CD4-positive, alpha-beta T cell treated with Interleukin-21 for 1 hour (primary cell): ENCODE measurements at regions not wholly inside any gene's neighbourhood (a gene's known extent, or its start where the extent isn't known, plus 50 kb on each side); places are given as distances from the start of the nearest gene placed in this dataset.

ENCODE experiments used
- DNase-seq: peaks from one replicate; pipeline ENCODE4 v3.0.0-alpha.2; 2020

GRCh38 chr10:78504181-78504580 lies 470.5 kb downstream of the RPS24 start:
- DNase-seq: no peak

- DNase-seq: no peak
Observed at GRCh38 chr10:78505657-78506056, 472.0 kb downstream of the RPS24 start.

- no peak for DNase-seq
Observed at GRCh38 chr10:78506614-78507013, 473.0 kb downstream of the RPS24 start.

GRCh38 chr10:78507510-78508160 lies 474.0 kb downstream of the RPS24 start:
- DNase-seq: no peak

- no peak for DNase-seq
Observed at GRCh38 chr10:78508955-78509748, 475.5 kb downstream of the RPS24 start.

- no peak for DNase-seq
Observed at GRCh38 chr10:78510566-78511323, 477.1 kb downstream of the RPS24 start.

GRCh38 chr10:78511324-78512204 lies 477.9 kb downstream of the RPS24 start:
- no peak for DNase-seq

GRCh38 chr10:78512205-78512550 lies 478.5 kb downstream of the RPS24 start:
- DNase-seq: no peak

GRCh38 chr10:78513330-78513729 lies 479.7 kb downstream of the RPS24 start:
- DNase-seq: no peak

- no peak for DNase-seq
Observed at GRCh38 chr10:78513986-78514385, 480.3 kb downstream of the RPS24 start.

GRCh38 chr10:78514459-78514858 lies 480.8 kb downstream of the RPS24 start:
- DNase-seq: no peak

GRCh38 chr10:78515038-78515872 lies 481.6 kb downstream of the RPS24 start:
- DNase-seq: no peak

- no peak for DNase-seq
Observed at GRCh38 chr10:78515873-78516153, 482.1 kb downstream of the RPS24 start.

- no peak for DNase-seq
Observed at GRCh38 chr10:78516236-78516635, 482.6 kb downstream of the RPS24 start.

GRCh38 chr10:78516756-78517155 lies 483.1 kb downstream of the RPS24 start:
- DNase-seq: no peak

- DNase-seq: no peak
Observed at GRCh38 chr10:78518224-78518623, 484.6 kb downstream of the RPS24 start.

- no peak for DNase-seq
Observed at GRCh38 chr10:78520737-78521430, 487.2 kb downstream of the RPS24 start.

- no peak for DNase-seq
Observed at GRCh38 chr10:78523453-78523852, 489.8 kb downstream of the RPS24 start.

- DNase-seq: no peak
Observed at GRCh38 chr10:78524342-78524741, 490.7 kb downstream of the RPS24 start.

GRCh38 chr10:78524941-78525340 lies 491.3 kb downstream of the RPS24 start:
- no peak for DNase-seq

GRCh38 chr10:78526347-78526746 lies 492.7 kb downstream of the RPS24 start:
- DNase-seq: no peak

- no peak for DNase-seq
Observed at GRCh38 chr10:78527296-78527695, 493.6 kb downstream of the RPS24 start.
